Glomerular visceral epithelial cell (primary cell): ENCODE measurements at regions not wholly inside any gene's neighbourhood (a gene's known extent, or its start where the extent isn't known, plus 50 kb on each side); places are given as distances from the start of the nearest gene placed in this dataset.
"Not testable (repeated sequence)": the region's sequence is repeated elsewhere in the genome, so short reads cannot be mapped to it uniquely, and the experiment has no call there.

Experiments used
- DNase-seq: peaks from one replicate; pipeline ENCODE4 v3.0.0-alpha.2; 2016; ENCODE audit errors: extremely low spot score

- DNase-seq: not testable (repeated sequence)
Measured at GRCh38 chr2:76697439-76697838, 824.7 kb downstream of the LRRTM4 start.

GRCh38 chr2:76692908-76693307 is 829.3 kb downstream of the LRRTM4 start:
- no peak for DNase-seq

DNA sequence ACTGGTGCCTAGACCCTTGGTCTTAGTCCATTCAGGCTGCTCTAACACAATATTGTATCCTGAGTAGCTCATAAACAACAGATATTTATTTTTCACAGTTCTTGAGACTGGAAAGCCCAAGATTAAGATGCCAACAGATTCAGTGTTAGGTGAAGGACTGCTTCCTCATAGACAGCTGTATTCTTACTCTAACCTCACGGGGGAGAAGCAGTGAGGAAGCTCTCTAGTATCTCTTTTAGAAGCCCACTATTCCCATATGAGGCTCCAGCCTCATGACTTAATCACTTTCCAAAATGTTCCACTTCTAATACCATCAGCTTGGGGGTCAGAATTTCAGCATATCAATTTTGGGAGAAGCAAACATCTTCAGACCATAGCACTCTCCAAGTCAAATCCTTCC is 833.4 kb downstream of the LRRTM4 start:
- no peak for DNase-seq

DNA sequence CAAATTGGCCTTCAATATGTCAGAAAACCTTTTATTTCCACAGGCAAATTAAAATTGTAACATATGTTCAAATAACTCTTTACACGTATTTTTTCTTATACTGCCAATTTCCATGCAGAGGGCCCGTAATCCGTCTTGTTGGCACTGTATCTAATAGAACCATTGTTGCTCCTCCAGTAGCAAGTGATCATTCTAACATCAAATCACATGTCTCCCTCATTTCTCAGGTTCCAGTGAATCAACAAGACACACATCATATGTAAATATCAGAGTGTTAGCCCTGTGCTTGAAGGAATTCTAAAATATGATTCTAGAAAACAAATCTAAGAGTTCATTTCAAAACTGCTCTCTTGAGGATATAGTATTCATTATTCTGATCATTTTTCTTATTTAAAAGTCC is 834.3 kb downstream of the LRRTM4 start:
- DNase-seq: no peak

GRCh38 chr2:76684756-76685155 is 837.4 kb downstream of the LRRTM4 start:
- no peak for DNase-seq

DNA sequence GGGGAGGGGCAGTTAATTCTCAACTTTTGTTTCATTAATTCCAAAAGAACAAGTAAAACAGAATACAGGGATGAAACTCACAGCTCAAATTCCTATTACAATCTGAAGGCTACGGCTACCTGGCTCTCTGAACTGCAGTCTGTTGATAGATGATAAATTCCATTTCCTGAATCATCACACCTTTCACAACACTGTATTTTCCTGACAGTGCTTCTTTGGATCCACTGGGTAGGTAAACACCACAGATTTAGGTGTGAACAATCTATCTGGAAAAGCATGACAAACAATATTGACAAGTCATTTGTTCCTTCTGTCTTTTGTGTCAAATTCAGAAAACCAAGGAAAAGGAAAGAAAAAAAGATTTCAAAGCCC is 843.2 kb downstream of the LRRTM4 start:
- DNase-seq: no peak

DNA sequence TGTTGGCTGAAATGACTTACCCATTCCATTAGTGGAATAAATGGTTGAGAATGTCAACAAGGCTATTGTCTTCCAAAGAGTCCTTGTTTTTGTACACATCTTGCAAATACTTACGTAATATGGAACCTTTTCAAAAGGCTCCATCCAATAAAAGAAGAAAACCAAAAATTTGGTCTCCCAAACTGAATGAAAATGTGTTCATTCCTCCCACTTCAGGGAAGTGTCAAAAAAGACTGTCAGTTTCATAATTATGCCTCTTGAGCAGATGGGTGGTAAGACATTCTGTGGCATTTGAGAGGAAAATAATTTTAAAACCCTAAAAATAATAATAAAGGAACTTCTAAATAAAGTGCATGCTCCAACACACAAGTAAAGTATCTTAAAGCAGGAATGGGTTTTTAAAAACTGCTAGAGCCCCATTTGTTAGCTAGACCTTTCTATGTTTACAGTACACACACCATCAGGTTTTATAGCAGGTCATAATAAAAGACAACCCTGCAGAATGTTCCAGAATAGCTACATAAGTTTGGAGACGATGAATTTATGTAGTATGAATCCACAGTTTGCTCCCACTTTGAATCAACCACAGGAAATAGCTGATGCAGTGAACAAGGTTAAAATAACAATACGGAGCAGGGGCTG is 843.7 kb downstream of the LRRTM4 start:
- DNase-seq: no peak

DNA sequence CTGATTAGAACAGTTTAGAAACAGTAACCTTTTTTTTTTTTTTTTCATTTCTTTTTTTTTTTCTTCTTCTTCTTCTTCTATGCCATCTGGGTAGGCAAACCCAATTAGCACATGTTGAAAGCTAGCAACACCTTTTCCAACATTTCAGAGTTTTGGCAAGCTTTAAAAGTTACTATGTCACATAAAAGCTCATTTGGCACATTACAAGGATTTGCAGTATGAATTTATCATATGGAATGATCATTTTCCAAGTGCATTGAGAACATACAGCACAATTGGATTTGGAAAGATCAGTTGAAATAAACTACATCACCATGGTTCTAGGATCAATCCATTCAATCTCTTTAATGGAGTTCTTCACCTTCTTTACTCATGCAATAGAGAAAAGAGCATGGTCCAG is 847.0 kb downstream of the LRRTM4 start:
- DNase-seq: no peak

- DNase-seq: no peak
Measured at GRCh38 chr2:76672798-76673197, 849.4 kb downstream of the LRRTM4 start.

GRCh38 chr2:76669966-76670465 is 852.2 kb downstream of the LRRTM4 start:
- no peak for DNase-seq

DNA sequence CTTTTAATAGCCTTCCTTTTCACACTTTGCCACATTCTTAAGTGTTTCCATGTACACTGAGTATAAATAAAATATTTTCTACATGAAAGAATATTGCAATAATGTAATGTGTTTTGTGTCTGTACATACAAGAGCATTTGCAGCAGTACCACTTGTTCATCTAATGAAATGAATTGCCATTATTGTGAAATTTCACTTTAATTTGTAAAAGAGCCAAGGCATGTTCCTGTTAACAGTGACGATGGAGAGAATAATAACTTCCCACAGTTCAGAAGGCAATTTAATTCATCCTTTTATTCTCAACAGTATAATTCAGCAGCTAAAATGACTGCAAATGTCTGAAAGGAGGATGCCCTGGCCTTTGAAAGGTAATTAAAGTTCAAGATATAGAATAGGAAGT is 853.9 kb downstream of the LRRTM4 start:
- no peak for DNase-seq

DNA sequence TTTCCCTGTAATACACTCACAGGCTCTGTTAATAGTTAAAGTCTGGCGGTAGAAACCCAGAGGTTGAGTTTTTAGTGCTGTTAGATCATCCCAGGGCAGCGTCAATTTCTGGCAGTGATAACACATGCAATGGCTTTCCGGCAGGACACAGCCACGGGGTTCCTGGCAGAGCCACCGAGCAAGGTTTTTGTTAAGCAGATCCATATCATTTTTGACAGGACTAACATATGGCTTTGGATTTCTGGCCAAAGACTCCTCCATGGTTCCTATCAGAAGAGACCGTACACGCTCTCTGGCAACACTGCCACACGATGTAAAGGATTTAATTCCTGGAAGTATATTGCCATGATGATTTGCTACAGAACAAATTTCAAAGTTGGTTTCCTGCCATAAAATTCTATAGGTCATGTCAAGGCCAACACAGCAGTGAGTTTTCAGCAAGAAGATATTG is 854.3 kb downstream of the LRRTM4 start:
- no peak for DNase-seq

DNA sequence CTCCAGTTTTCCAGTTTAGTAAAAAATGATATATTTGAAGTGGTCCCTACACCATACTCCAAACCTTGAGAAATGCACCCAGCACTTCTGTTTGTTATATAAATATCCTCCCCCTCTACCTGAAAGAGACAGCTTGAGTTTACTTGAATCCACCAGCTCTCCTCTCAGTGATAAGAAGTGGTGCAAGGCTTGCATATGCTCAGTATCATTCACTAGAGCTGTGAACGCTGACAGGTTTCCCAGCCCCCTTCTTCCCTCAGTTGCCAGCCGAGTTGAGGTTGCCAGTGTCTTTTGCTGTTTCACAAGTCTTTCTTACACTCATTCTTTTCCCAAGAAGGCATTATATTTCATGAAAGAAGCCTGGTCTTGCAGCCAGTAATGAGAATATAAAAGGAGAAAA is 880.0 kb downstream of the LRRTM4 start:
- no peak for DNase-seq

DNA sequence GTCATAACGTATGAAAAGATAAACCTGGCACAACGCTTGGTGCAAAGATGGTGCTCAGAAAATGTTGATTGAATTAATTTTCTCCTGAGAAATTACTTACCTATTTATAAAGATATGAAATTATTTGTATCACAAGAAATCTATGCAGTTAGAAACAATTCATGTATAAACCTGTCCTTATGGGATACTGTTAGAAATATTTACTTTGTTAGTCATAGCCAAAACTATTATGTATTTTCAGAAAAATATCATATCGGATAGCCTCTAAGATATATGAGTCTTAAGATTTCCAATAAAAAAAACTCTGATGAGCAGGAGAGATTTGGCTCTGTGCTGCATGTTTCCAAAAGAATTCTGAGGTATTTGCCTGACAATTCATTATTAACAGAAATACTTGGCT is 880.7 kb downstream of the LRRTM4 start:
- DNase-seq: no peak

DNA sequence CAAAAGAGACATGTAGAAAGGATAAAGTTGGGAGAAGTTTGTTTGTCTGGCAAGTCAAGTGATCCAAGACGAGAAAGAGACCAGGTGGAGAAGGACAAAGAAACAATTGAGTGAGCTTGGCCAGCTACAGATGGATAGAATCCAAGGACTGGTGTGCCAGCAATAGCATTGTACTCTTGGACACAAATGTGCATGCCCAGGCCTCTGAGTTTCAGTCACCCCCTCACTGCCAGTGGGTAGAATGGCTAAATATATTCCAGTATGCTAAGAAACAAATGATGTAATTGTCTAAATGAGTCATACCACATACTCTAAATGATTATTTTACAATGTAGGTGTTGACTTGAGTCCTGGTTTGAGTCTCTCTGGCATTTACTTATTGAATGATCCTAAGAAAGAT is 881.3 kb downstream of the LRRTM4 start:
- DNase-seq: no peak

- DNase-seq: no peak
Measured at GRCh38 chr2:76639171-76639680, 883.0 kb downstream of the LRRTM4 start.

DNA sequence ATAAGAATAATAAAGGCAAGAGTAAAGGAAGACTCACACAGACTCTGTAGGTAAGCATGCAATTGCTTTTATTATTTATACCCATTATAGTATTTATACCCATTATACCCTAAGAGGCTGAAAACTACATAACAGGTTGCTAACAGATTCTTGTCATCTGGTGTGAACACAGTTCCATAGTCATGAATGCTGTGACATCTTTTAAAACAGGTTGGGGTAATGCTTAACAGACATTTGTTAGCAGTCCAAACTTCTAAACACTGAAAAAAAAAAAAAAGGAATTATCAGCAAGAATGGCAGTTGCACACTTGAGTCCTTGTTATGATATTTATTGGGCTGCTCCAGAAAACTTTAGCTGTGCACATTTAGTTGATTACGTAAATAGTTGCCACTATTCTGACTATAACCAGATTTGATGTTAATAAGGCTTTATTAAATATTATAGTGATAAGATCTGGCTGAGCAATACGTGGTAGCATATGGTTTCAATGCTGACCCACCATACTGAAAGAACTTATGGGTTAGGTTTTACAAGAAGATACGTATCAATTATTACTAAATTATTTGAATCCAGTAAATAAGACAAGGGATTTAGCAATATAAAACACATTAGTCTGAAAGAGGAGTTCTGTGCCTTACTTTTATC is 888.8 kb downstream of the LRRTM4 start:
- DNase-seq: no peak

- DNase-seq: no peak
Measured at GRCh38 chr2:76625101-76625500, 897.1 kb downstream of the LRRTM4 start.

GRCh38 chr2:76613330-76613729 is 902.6 kb upstream of the GCFC2 start:
- no peak for DNase-seq

- no peak for DNase-seq
Measured at GRCh38 chr2:76612764-76613163, 902.0 kb upstream of the GCFC2 start.

- no peak for DNase-seq
Measured at GRCh38 chr2:76610451-76610850, 899.7 kb upstream of the GCFC2 start.

DNA sequence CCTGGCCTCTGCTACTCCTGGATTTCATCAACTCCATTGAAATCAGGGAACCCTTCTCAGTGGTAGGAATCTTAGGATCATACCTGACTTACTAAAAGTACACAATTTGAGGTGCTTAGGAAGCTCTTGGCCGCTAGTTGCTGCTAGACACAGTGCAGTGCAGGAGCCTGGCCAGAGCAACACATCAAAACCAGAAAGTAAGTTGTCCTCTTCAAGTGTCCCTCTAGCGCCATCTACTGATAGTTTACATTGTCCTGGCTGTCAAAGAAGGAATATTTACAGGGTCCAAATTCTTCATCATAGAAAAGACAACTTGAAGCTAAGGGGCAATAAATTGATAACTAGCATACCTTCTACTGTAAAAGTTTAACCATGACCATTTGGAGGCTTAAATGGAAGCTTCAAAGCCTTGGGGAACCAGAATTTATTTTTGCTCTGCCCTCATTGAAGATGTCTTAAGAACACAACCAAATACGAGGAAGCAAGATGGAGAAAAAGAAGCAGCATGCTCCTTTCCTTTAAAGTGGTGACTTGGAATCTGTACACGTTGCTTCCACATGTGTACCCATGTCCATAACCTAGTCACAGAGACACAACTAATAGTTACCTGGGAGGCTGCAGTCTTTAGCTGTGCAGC is 889.1 kb upstream of the GCFC2 start:
- peak; percentile 53 for DNase-seq

- DNase-seq: no peak
Measured at GRCh38 chr2:76584474-76584873, 873.8 kb upstream of the GCFC2 start.
